Ramos (cell line): ENCODE measurements at regions not wholly inside any gene's neighbourhood (a gene's known extent, or its start where the extent isn't known, plus 50 kb on each side); places are given as distances from the start of the nearest gene placed in this dataset.

Experiments used
- in situ Hi-C: fragments of 300-500 bp; cut with MboI; formaldehyde crosslinking; loops from one replicate; pipeline ENCODE4 v1.14.3; 2022; ENCODE audit warnings: low sequenced_read_pairs; ENCODE audit not compliant: unreplicated experiment

DNA sequence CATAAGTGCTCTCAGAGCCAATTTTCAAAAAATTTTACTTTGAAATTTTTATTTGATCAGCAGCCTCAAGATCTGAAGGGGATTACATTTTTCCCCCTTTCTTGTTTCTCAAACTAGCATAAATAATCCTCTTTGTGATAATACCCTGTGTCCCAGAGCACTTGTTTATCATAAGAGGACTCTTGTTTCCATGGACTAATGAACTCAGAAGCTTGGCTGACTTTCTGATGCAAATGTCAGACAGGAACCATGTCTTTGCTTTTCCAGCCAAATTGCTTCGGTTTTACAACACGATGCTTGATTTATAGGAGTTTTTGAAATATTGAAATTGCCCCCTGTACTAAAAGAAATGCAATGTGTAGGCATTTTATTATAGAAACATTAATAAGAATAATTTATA, 859.3 kb upstream of the LCORL start:
- in situ Hi-C loops: no loop called here

- in situ Hi-C loops: no loop called here
Measured at GRCh38 chr4:18878561-18878960, 857.0 kb upstream of the LCORL start.

- in situ Hi-C loops: no loop called here
Measured at GRCh38 chr4:18869166-18869565, 847.6 kb upstream of the LCORL start.

- in situ Hi-C loops: no loop called here
Measured at GRCh38 chr4:18860836-18861530, 839.4 kb upstream of the LCORL start.

- in situ Hi-C loops: no loop called here
Measured at GRCh38 chr4:18859468-18859867, 837.9 kb upstream of the LCORL start.

DNA sequence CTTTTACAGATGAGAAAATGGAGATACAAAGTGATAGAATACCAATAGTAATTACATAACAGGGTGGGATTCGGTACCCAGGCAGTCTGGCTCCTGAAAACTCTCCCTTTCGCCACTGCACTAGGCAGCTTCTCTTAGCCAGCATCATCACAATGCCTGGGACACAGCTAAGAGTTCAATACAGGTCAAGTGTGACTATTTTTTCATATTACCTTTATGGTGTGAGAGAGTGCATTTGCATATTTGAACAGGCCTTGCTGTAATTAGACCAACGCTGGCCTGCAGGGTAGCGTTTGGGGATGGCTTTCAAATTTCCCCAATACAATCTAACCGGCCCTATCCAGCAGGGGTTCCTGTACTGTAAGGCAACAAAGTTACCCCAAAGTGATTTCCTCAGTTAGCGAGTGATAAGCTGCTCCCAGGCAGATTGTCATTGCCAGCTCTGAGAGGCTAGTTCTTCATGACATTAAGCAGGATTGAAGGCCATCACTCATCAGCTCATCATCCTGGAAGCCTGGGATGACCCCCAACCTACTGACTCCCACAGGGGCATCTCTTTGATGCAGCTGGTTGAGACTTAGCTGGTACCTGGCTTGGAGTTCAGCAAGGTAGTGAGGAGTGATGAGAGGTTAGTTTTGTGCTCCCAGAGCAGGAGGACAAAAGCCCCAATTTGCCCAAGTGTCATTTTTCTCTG, 836.8 kb upstream of the LCORL start:
- in situ Hi-C loops: no loop called here

DNA sequence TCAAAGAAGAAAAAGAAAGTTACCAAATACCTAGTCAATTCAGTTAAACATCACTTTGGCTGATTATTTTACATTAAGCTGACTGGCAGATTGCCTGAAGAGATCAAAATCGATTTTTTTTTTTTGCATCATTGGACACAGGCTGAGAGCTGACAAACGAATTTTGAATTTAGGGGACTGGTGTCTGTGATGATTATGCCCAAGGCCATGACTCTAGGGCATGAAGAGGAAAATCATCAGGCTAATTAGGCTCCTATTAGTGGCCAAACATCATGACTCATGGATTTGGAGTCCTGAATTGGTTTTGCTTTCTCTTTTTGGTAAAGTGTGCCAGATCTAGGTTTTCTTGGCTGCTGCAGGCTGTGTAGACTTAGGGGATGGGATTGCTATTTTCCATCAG, 829.3 kb upstream of the LCORL start:
- in situ Hi-C loops: no loop called here

- in situ Hi-C loops: no loop called here
Measured at GRCh38 chr4:18847249-18847890, 825.8 kb upstream of the LCORL start.

DNA sequence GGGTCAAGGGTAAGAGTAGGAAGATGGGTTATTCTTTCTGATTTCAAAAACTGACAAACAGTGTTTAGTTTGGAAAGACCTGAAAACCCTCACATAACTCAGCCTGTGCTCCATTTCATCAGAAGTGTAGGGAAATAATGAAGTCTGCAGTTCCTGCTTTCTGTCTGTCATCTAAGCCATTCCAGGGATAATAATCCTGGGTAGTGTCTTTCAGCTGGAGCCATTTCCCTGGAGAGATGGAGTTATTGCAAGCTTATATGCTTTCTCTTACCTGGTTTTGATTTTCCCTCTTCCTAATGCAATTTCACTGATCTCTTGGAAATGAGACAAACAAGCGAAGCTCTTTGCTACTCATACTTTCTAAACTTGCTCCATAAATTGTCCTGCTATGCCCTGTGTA, 824.8 kb upstream of the LCORL start:
- in situ Hi-C loops: no loop called here

GRCh38 chr4:18844726-18845125, 823.2 kb upstream of the LCORL start:
- in situ Hi-C loops: no loop called here

DNA sequence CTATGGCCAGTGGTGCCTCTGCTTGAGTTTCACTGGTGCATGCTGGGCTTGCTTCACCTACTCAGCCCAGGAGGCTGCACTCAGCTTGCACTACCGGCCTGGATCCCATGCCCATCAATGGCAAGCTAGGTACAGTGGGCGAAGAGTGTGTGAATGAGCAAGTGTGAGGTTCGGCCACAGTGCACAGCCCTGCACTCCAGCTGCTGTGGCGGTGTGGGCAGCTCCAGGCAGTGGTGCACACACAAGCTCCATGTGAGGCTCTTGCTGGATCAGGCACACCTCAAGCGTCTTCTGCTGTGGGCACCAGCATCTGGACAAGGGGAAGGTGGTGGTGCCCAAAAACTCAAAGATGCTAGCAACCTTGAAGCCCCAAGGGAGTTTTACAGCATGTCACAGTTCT, 820.9 kb upstream of the LCORL start:
- in situ Hi-C loops: no loop called here

DNA sequence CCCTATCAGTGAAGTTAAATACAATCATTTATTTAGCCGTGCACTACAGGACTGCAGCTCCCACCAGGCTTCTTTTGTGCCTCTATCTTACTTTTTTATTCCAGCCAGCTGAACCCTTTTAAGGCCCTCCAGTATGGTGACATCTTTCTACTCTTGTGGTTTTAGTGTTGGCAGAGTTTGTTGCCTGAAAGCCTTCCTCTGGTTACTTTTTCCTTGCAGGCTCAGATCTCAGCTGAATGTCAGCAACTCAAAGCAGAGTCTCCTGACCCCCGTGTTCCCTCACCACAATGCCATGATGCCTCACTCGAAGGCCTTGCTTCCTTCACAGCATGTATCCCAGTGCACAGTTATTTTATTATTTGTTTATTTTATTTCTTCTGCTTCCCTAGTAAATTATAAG, 818.9 kb upstream of the LCORL start:
- in situ Hi-C loops: no loop called here

DNA sequence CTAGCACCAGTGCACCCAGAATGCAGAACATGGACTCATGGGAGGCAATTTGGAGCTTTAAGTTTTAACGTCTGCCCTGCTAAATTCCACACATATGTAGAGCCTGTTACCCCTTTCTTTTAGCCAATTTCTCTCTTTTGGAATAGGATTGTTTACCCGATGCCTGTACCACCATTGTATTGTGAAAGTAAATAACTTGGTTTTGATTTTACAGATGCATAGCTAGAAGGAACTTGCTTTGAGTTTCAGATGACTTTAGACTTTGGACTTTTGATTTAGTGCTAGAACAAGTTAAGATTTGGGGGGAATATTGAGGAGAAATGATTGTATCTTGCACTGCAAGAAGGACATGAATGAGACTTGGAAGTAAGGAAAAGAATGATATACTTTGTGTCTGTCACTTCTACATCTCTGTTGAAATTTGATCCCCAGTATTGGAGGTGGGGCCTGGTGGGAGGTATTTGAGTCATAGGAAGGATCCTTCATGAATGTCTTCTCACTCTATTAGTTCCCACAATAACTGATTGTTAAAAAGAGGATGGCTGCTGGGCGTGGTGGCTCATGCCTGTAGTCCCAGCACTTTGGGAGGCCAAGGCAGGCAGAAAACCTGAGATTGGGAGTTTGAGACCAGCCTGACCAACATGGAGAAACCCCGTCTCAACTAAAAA, 794.8 kb upstream of the LCORL start:
- in situ Hi-C loops: no loop called here

- in situ Hi-C loops: no loop called here
Measured at GRCh38 chr4:18815779-18816173, 794.2 kb upstream of the LCORL start.

DNA sequence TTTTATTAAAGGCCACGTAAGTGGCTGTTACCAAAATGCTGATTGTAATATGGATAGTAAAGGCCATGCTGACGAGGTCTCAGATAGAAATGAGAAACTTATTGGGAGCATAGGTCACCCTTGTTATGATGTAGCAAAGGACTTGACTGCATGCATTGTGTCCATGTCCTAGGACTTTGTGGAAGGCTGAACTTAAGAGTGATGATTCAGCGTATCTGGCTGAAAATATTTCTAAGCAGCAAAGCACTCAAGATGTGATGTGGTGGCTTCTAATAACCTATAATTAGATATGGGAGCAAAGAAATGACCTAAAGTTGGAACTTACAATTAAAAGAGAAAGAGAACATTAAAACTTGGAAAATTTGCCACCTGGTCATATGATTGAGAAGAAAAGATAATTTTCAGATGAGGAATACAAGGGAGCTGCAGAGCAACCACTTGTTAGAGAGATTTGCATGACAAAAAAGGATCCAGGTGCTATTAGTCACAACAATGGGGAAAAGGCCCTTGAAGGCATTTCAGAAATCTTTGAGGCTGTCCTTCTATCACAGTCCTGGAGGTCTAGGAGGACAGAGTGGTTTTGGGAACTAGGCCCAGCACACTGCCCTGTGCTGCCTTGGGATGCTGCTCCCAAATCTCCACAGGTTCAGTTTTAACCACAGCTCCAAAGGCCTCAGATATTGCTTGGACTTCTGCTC, 793.7 kb upstream of the LCORL start:
- in situ Hi-C loops: no loop called here

GRCh38 chr4:18813771-18814170, 792.2 kb upstream of the LCORL start:
- in situ Hi-C loops: no loop called here

DNA sequence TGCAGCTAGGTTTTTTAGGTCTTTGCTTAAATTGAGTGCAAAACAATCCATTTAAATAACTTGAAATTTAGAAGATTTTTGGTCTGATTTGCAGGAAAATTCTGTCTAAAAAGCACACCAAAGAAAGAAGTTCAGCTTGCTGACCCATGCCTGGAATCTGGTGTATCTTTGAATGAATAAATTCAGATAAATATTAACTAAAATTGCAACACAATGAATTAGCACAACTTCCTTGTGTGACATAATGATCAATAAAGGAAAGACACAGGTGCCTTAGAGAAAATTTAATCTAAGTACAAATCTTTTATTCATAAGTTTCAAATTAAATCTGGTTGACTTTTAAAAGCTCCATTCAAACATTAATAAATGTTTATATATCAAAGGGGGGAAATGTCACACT, 791.5 kb upstream of the LCORL start:
- in situ Hi-C loops: no loop called here

DNA sequence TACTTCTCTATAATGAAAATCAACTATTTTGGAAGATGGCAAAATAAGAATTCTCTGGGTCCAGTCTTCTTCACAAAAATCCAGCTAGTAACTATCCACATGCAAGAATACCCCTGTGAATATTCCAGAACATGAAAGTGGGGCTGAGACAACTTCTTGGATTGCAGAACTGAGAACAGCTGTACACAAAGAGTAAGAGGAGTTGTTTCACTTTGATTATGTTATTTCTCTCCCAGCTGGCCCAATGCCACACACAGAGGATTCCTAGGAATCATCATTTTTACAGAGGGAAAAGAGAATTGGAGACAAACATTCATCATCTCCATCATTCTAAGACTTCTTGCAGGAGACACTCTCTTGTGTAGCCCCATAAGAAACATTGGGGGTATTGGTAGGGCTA, 782.2 kb upstream of the LCORL start:
- in situ Hi-C loops: no loop called here

GRCh38 chr4:18798123-18798522, 776.6 kb upstream of the LCORL start:
- in situ Hi-C loops: no loop called here

- in situ Hi-C loops: no loop called here
Measured at GRCh38 chr4:18795794-18796193, 774.2 kb upstream of the LCORL start.
